ENCODE measurements at regions not wholly inside any gene's neighbourhood (a gene's known extent, or its start where the extent isn't known, plus 50 kb on each side); places are given as distances from the start of the nearest gene placed in this dataset.
"Not testable (repeated sequence)": the region's sequence is repeated elsewhere in the genome, so short reads cannot be mapped to it uniquely, and the experiment has no call there.

- DNase-seq, result no peak
These were observed 627.2 kb downstream of the UQCRFS1 start for GRCh38 chr19:28585796-28586195.

DNA sequence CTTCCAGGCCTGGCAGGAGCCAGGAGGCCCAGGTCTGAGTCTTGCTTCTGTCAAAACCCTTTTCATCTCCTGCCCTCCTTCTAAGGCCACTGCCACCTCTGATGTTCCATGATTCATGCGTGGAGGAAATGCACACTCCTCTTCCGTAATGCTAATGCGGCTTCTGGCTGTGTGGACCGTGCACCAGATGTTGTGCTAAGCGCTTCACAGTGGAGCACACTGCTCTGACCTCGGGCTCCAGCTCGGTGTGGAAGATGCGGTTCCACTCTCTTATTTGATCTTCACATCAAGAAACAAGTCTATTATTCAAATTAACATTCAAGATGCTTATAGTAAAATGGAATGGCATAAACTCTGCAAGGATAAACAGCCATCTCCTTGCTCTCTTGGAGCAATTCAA lies 629.2 kb downstream of the UQCRFS1 start:
- DNase-seq, result no peak

- no peak for DNase-seq
These were observed 629.7 kb downstream of the UQCRFS1 start for GRCh38 chr19:28583242-28583641.

- DNase-seq, result no peak
These were observed 630.2 kb downstream of the UQCRFS1 start for GRCh38 chr19:28582796-28583195.

DNA sequence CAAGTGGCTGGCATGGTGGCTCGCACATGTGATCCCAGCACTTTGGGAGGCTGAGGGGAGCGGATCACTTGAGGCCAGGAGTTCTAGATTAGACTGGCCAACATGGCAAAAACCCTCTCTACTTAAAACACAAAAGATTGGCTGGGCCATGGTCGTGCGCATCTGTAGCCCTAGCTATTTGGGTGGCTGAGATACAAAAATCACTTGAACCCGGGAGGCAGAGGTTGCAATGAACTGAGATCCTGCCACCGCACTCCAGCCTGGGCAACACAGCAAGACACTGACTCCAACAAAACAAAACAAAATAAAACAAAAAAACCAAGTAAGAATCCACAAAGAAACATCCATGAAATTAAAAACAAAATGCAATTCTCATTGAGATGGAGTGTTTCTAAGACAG lies 630.6 kb downstream of the UQCRFS1 start:
- no peak for DNase-seq

GRCh38 chr19:28581468-28581770 lies 631.5 kb downstream of the UQCRFS1 start:
- DNase-seq, result no peak

GRCh38 chr19:28578786-28579505 lies 634.0 kb downstream of the UQCRFS1 start:
- DNase-seq, result no peak

GRCh38 chr19:28578208-28578607 lies 634.7 kb downstream of the UQCRFS1 start:
- DNase-seq, result no peak

DNA sequence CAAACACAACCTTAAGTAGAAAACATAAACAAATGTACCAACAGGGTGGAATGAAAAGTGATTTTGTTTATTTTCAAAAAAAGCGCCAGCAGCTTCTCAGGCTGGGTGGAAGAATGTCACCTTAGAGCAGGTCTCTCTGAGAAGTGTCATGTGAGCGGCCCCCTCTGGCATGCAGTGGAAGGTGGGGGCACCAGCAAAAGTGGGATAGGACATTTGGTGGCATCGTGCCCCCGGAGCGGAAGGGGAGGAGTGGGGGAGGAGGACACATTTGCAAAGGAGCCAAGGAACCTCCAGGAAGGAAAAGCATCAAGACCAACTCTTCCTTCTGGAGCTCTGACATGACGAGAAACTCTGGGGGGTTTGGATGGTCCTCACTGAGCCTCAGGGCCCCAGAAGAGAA lies 635.3 kb downstream of the UQCRFS1 start:
- no peak for DNase-seq

DNA sequence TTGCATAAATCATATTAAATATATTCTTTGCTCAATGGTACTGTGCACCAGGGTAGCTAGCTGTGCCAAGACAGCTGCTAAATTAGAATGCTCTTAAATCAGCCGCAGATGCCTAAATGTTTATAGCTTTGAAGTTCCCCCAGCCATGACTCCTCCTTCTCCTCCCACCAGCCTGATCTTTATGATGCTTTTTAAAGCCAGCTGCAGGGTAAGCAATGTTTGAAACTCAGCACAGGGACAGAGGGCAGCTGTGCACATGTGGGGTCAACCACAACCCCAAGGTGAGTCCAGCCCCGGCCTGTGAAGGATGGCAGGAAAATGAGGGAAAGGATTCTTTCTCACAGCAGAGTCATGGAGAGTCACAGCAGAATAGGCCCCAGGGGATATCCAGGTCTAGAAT lies 635.7 kb downstream of the UQCRFS1 start:
- DNase-seq, result no peak

- DNase-seq, result no peak
These were observed 637.1 kb downstream of the UQCRFS1 start for GRCh38 chr19:28575816-28576215.

DNA sequence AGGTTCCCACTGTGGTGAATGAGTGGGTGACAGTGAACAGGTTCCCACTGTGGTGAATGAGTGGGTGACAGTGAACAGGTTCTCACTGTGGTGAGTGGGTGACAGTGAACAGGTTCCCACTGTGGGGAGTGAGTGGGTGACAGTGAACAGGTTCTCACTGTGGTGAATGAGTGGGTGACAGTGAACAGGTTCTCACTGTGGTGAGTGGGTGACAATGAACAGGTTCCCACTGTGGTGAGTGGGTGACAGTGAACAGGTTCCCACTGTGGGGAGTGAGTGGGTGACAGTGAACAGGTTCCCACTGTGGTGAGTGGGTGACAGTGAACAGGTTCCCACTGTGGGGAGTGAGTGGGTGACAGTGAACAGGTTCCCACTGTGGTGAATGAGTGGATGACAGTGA lies 637.6 kb downstream of the UQCRFS1 start:
- not testable (repeated sequence) for DNase-seq

DNA sequence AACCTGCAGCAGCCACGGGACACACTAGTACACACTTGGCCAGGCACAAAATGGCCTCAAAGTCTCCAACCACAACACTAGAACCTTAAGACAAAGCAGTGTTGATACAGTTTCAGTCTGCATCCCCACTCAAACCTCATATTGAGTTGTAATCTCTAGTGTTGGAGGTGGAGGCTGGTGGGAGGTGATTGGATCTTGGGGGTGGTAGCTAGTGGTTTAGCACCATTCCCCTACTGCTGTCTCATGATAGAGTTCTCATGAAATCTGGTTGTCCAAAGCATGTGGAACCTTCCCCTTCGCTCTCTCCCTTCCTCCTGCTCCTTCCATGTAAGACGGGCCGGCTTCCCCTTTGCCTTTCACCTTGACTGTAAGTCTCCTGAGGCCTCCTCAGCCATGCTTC lies 638.7 kb downstream of the UQCRFS1 start:
- no peak for DNase-seq

DNA sequence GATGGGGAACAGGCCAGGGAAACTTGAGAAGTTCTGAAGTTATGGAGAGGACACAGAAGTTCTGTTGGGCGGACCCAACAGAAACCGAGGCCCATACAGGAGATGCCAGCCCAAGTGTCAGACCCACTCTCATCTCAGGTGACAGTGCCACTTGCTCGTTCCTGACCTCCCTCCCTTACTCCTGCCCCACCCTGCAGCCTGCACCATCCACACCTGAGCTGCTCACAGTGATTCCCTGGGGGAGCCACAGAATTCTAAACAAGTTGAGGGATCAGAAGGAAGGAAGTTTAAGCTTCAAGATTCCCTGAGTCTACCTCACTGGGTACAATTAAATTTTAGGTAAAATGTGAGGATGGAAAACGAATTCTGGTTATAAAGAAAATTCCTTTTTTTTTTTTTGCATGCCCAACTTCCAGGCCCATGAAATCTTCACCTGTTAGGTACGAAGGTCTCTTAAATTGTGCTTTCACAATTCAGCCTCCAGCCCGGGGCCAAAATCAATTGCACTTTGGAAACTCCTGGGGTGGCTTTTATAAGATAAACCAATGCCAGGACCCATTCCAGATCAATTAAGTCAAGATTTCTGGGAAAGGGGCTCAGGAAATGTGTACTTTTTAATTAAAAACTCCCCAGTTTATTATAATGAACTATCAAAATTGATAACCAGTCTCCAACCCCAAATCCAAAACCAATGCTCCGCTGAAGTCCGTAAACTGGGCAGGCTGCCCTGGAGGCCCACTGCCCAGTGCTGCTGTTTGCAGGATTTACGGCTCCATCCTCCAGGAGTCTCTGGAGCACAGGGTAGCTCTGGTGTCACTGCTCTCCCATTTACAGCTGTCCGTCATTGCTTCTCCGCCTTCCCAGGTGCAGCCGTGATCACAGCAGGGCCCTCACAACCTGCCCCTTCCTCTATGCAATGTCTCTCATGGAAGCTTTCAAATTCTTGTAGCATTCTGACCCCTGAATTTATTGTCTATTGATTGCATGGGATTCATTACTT lies 643.5 kb downstream of the UQCRFS1 start:
- DNase-seq, result no peak

GRCh38 chr19:28567834-28568233 lies 645.1 kb downstream of the UQCRFS1 start:
- DNase-seq, result no peak

GRCh38 chr19:28563964-28564921 lies 648.7 kb downstream of the UQCRFS1 start:
- no peak for DNase-seq

- DNase-seq, result no peak
These were observed 652.2 kb downstream of the UQCRFS1 start for GRCh38 chr19:28560786-28561185.

DNA sequence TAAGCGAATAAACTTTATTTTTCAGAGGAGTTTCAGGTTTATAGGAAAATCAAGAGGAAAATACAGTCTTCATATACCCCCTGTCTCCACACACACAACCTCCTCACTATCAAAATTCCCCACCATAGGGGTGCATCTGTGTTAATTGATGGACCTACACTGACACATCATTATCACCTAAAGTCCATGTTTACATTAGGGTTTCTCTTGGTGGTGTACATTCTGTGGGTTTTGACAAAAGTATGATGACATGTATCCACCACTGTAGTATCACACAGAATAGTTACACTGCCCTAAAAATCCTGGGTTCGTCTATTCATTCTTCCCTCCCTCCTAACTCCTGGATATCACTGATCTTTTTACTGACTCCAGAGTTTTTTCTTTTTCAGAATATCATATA lies 654.2 kb downstream of the UQCRFS1 start:
- DNase-seq, result no peak

GRCh38 chr19:28556371-28556770 lies 656.6 kb downstream of the UQCRFS1 start:
- no peak for DNase-seq

DNA sequence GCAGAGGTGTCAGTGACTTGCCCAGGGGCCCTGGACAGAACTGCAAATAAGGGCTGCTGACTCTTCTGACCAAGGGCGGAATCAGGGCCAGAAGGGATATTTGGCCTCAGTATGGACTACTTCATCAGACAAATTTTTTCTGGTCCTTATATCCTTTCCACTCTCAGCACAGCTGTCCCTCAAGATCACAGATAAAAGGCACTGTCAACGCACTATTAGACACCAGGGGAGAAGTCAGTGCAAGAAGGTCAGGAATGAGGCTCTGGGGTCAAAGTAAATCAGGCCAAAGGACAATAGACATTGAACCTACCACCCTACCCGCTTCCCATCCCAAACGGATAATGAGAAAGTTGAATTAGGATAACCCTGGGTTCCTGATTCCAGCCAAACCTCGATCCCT lies 657.6 kb downstream of the UQCRFS1 start:
- DNase-seq, result no peak

DNA sequence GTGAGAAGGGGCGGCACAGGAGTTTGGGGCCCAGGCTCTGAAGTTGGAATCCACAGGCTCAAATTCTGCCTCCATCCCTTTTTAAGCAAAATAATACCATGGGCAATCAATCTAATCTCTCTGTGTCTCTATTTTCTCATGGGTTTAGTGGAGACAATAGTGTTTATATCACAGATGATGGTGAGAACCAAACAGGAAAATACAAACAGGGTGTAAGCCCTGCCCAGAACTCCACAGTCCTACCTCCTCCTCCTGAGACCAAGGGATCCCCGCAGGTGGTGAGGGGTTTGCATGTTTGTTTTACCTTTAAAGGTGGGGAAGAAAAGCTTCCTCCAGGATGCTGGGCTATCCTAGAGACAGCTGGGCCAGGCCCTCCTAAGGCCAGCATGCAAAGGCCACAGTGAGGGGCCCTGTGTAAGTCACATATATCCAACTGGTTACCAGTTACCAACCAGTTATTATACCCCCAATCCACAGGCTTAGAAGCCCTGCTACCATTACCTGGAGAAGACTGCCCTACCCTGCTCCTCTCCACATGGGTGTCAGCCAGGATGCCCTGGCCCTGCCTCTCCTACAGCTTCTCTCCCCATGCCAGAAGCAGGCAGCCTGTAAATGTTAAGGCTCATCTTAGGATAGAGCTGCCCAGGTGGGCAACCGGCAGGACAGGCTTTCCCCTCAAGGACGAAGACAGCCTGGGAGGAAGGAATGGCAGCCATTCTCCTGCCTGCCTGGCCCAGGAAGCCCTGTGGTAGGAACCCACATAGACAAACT lies 658.4 kb downstream of the UQCRFS1 start:
- no peak for DNase-seq

GRCh38 chr19:28553764-28554163 lies 659.2 kb downstream of the UQCRFS1 start:
- DNase-seq, result no peak
